Mesenchymal stem cell (in vitro differentiated cells and primary cell): ENCODE measurements at regions not wholly inside any gene's neighbourhood (a gene's known extent, or its start where the extent isn't known, plus 50 kb on each side); places are given as distances from the start of the nearest gene placed in this dataset.
A peak's percentile ranks its signal among the peaks of the same experiment; 100 is the strongest.

Source experiments
- DNase-seq: peaks from one replicate; pipeline ENCODE4 v3.0.0-alpha.2; 2013
- H2AFZ ChIP-seq: one replicate; pipeline ENCODE4 v1.6.1; 2013; ENCODE audit warnings: low read depth, mild to moderate bottlenecking, control low read depth, inconsistent platforms, low read length, moderate library complexity
- H2AK5ac ChIP-seq: 2 replicates; pipeline ENCODE4 v1.6.1; 2013; ENCODE audit warnings: low read length, moderate library complexity, mild to moderate bottlenecking, inconsistent platforms; ENCODE audit not compliant: severe bottlenecking
- H2BK120ac ChIP-seq: one replicate; pipeline ENCODE4 v1.6.1; 2013; ENCODE audit warnings: low read depth, mild to moderate bottlenecking, inconsistent platforms, low read length, moderate library complexity
- H2BK12ac ChIP-seq, 2 experiments: one replicate each; pipeline ENCODE4 v1.6.1; 2013; ENCODE audit warnings: inconsistent platforms in 2 of 2, low read length in 2 of 2, mild to moderate bottlenecking in 2 of 2, moderate library complexity in 2 of 2, control low read depth in 1 of 2
- H2BK15ac ChIP-seq: one replicate; pipeline ENCODE4 v1.6.1; 2013; ENCODE audit warnings: mild to moderate bottlenecking, low read depth, inconsistent platforms; ENCODE audit not compliant: poor library complexity, severe bottlenecking
- H2BK5ac ChIP-seq: 2 replicates; pipeline ENCODE4 v1.6.1; 2013; ENCODE audit warnings: low read depth, mild to moderate bottlenecking, low read length, control low read depth, inconsistent platforms; ENCODE audit not compliant: poor library complexity, severe bottlenecking
- H3K14ac ChIP-seq, 2 experiments: one replicate each; pipeline ENCODE4 v1.6.1; 2013; ENCODE audit warnings: inconsistent platforms in 2 of 2, low read length in 2 of 2, control low read depth in 1 of 2, mild to moderate bottlenecking in 1 of 2, moderate library complexity in 1 of 2
- H3K18ac ChIP-seq, 2 experiments: one replicate each; pipeline ENCODE4 v1.6.1; 2013; ENCODE audit warnings: inconsistent platforms in 2 of 2, low read length in 2 of 2, control low read depth in 1 of 2, low read depth in 1 of 2, mild to moderate bottlenecking in 1 of 2
- H3K23ac ChIP-seq, 2 experiments: one replicate each; pipeline ENCODE4 v1.6.1; 2013; ENCODE audit warnings: inconsistent platforms in 2 of 2, low read length in 2 of 2, mild to moderate bottlenecking in 2 of 2, moderate library complexity in 2 of 2, control low read depth in 1 of 2
- H3K27ac ChIP-seq: 2 replicates; pipeline ENCODE4 v1.5.1; 2013; ENCODE audit warnings: mild to moderate bottlenecking, moderate library complexity, low read length, control low read depth, inconsistent platforms; ENCODE audit not compliant: poor library complexity, severe bottlenecking
- H3K27me3 ChIP-seq, 2 experiments: 2 replicates each; pipeline versions ENCODE4 v1.6.1 to v1.7.0; 2013; ENCODE audit warnings: low read length in 2 of 2, mild to moderate bottlenecking in 2 of 2, moderate library complexity in 2 of 2, control low read depth in 1 of 2, inconsistent platforms in 1 of 2; ENCODE audit not compliant: control insufficient read depth in 1 of 2, insufficient read depth in 1 of 2
- H3K36me3 ChIP-seq, 2 experiments: 2 replicates each; pipeline versions ENCODE4 v1.6.1 to v1.7.0; 2013; ENCODE audit warnings: low read length in 2 of 2, control low read depth in 1 of 2, inconsistent platforms in 1 of 2, low read depth in 1 of 2, mild to moderate bottlenecking in 1 of 2; ENCODE audit not compliant: insufficient read depth in 2 of 2, control insufficient read depth in 1 of 2
- H3K4ac ChIP-seq, 2 experiments: one replicate each; pipeline ENCODE4 v1.6.1; 2013; ENCODE audit warnings: inconsistent platforms in 2 of 2, low read length in 2 of 2, mild to moderate bottlenecking in 2 of 2, moderate library complexity in 2 of 2, control low read depth in 1 of 2, low read depth in 1 of 2
- H3K4me1 ChIP-seq: 2 replicates; pipeline ENCODE4 v1.6.1; 2013; ENCODE audit warnings: low read depth, low read length, control low read depth; ENCODE audit not compliant: control insufficient read depth, insufficient read depth
- H3K4me2 ChIP-seq: 2 replicates; pipeline ENCODE4 v1.6.1; 2013; ENCODE audit warnings: low read length, mild to moderate bottlenecking, inconsistent platforms; ENCODE audit not compliant: poor library complexity, severe bottlenecking
- H3K4me3 ChIP-seq, 2 experiments: 2 replicates each; pipeline versions ENCODE4 v1.5.1 to v1.7.0; 2013; ENCODE audit warnings: low read length in 2 of 2, mild to moderate bottlenecking in 2 of 2, control low read depth in 1 of 2, low read depth in 1 of 2; ENCODE audit not compliant: insufficient read depth in 1 of 2
- H3K79me1 ChIP-seq: replicated peaks from 2 replicates; pipeline ENCODE4 v1.6.1; 2013; ENCODE audit warnings: mild to moderate bottlenecking, control low read depth, low read length, inconsistent platforms; ENCODE audit not compliant: poor library complexity, severe bottlenecking
- H3K9ac ChIP-seq: 2 replicates; pipeline ENCODE4 v1.7.0; 2013; ENCODE audit warnings: mild to moderate bottlenecking, low read length, moderate library complexity
- H3K9me3 ChIP-seq: 2 replicates; pipeline ENCODE4 v1.7.0; 2013; ENCODE audit warnings: mild to moderate bottlenecking, low read length; ENCODE audit not compliant: control insufficient read depth
- H4K8ac ChIP-seq: one replicate; pipeline ENCODE4 v1.6.1; 2013; ENCODE audit warnings: inconsistent platforms, mild to moderate bottlenecking, low read length, moderate library complexity
- H4K91ac ChIP-seq: one replicate; pipeline ENCODE4 v1.6.1; 2013; ENCODE audit warnings: mild to moderate bottlenecking, low read length, inconsistent platforms
- WGBS: methylation state at CpG from one replicate; pipeline ENCODE4 v1.1.7; 2013; ENCODE audit warnings: mixed read lengths; 5-methylcytosine and 5-hydroxymethylcytosine counted together

DNA sequence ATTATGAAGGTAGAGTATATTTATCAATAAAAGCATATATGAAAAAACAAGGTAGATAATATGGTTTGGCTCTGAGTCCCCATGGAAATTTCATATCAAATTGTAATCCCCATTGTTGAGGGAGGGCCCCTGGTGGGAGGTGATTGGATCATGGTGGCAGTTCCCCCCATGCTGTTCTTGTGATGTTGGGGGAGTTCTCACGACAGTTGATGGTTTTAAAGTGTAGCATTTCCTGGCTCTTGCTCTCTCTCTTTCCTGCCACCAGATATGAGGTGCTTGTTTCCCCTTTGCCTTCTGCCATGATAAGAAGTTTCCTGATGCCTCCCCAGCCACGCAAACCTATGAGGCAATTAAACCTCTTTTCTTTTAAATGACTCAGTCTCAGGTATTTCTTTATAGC lies 260.4 kb downstream of the PPARGC1A start:
- H3K36me3 ChIP-seq = no peaks in the 10 kb centered on the region
- no peak overlapping the region for H3K9ac ChIP-seq
- no peak overlapping the region for H2BK5ac ChIP-seq
- no peaks in the 10 kb centered on the region for H3K4me1 ChIP-seq
- no peak overlapping the region for H3K18ac ChIP-seq
- H3K4ac ChIP-seq = no peak overlapping the region
- no peaks in the 10 kb centered on the region for H3K79me1 ChIP-seq
- H3K9me3 ChIP-seq = peaks cover 6% of the 10 kb centered on the region
- no peak overlapping the region for H4K8ac ChIP-seq
- H2AFZ ChIP-seq = no peak overlapping the region
- no peak overlapping the region for H4K91ac ChIP-seq
- WGBS = 50% methylated on average over 1 of the region's 2 CpGs
- no peak overlapping the region for H3K27ac ChIP-seq
- no peaks in the 10 kb centered on the region for H3K27me3 ChIP-seq
- H3K4me2 ChIP-seq = no peak overlapping the region
- no peak overlapping the region for H2AK5ac ChIP-seq
- no peak overlapping the region for H2BK15ac ChIP-seq
- H2BK12ac ChIP-seq = no peak overlapping the region
- no peak overlapping the region for H3K4me3 ChIP-seq
- no peak overlapping the region for H2BK120ac ChIP-seq
- no peak for DNase-seq
- H3K14ac ChIP-seq = no peak overlapping the region
- H3K23ac ChIP-seq = no peak overlapping the region

DNA sequence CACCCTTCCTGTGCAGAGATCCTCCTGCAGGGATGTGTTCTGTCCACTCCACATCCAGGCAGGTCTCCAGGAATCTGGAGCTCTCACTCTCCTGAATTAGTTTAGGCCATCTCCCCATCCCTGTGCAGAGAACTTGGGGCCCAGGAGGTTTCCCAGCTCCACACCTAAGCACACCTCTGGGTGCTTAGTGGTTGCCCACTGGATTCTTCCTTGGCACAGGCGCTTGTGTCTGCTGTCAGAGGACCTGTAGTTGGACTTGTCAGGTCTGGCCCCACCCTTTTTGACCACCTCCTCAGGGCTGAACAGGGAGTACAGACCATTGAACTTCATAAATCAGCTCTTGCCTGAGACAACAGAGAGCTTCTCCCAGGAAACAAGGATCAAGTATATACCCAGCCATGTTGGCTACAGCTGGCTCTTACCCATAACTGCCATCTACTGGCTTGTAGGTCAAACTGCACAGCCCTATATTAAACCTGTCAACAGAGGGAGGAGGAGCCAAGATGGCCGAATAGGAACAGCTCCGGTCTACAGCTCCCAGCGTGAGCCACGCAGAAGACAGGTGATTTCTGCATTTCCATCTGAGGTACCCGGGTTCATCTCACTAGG lies 275.5 kb downstream of the PPARGC1A start:
- H3K27ac ChIP-seq = no peak overlapping the region
- no peak overlapping the region for H3K18ac ChIP-seq
- H3K9ac ChIP-seq = no peak overlapping the region
- H2BK15ac ChIP-seq = no peak overlapping the region
- DNase-seq = peak; percentile 18
- no peak overlapping the region for H2BK12ac ChIP-seq
- H3K4me1 ChIP-seq = no peaks in the 10 kb centered on the region
- H3K4me2 ChIP-seq = no peak overlapping the region
- H3K36me3 ChIP-seq = no peaks in the 10 kb centered on the region
- no peak overlapping the region for H2AK5ac ChIP-seq
- no peak overlapping the region for H2BK5ac ChIP-seq
- no peak overlapping the region for H2BK120ac ChIP-seq
- H3K9me3 ChIP-seq = no peaks in the 10 kb centered on the region
- no peaks in the 10 kb centered on the region for H3K27me3 ChIP-seq
- peak overlapping the region; percentile 41 for H4K8ac ChIP-seq
- H3K23ac ChIP-seq = no peak overlapping the region
- H3K79me1 ChIP-seq = no peaks in the 10 kb centered on the region
- no peak overlapping the region for H4K91ac ChIP-seq
- no peak overlapping the region for H3K4ac ChIP-seq
- H3K4me3 ChIP-seq = no peak overlapping the region
- no peak overlapping the region for H2AFZ ChIP-seq
- H3K14ac ChIP-seq = no peak overlapping the region
- WGBS = 82% methylated on average over 1 of the region's 6 CpGs

DNA sequence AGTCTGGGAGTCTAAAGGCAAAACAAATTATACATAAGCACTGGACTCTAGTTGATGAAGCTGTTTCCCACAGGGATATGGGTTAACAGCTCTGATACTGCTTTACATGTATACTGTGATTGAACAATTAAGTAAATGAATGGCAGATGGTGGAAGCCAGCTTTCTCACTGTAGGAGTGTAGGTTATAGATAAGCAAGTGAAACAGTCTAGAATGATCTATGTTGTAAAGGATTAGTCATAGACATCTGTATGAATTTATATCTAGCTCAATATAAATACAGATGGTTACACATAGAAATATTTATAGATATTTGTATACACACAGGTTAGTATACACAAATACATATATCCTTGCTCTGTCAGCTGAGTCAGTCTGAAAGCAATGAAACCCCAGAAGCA lies 276.1 kb downstream of the PPARGC1A start:
- H3K4me2 ChIP-seq = no peak overlapping the region
- H2BK120ac ChIP-seq = no peak overlapping the region
- H3K4me1 ChIP-seq = no peaks in the 10 kb centered on the region
- no peak overlapping the region for H3K18ac ChIP-seq
- DNase-seq = no peak
- no peak overlapping the region for H3K4me3 ChIP-seq
- H3K9me3 ChIP-seq = no peaks in the 10 kb centered on the region
- H2BK5ac ChIP-seq = no peak overlapping the region
- H3K27ac ChIP-seq = no peak overlapping the region
- no peak overlapping the region for H3K14ac ChIP-seq
- H3K36me3 ChIP-seq = no peaks in the 10 kb centered on the region
- H3K9ac ChIP-seq = no peak overlapping the region
- no peak overlapping the region for H2AK5ac ChIP-seq
- H3K27me3 ChIP-seq = no peaks in the 10 kb centered on the region
- no peak overlapping the region for H2AFZ ChIP-seq
- H3K79me1 ChIP-seq = no peaks in the 10 kb centered on the region
- H3K23ac ChIP-seq = no peak overlapping the region
- no peak overlapping the region for H3K4ac ChIP-seq
- no peak overlapping the region for H2BK15ac ChIP-seq
- no peak overlapping the region for H4K91ac ChIP-seq
- H4K8ac ChIP-seq = no peak overlapping the region
- H2BK12ac ChIP-seq = no peak overlapping the region

DNA sequence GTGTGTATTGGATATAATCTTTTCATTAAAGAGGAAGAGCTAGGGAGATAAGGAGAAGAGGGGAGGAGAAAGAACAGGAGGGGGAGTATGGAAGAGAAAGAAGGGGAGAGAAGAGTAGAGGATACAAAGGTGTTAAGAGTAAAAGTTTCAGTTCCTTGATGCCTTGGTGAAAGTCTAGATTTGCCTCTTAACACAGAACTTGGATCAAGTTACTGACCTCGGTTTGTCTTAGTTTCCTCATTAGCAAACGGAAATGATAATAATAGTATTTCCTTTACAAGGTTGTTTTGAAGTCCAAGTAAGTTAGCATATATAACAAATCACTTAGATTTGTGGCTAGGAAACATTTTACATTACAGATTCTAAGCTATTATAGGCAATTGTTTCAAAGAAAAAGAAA lies 287.1 kb downstream of the PPARGC1A start:
- no peak overlapping the region for H3K9ac ChIP-seq
- H2AFZ ChIP-seq = no peak overlapping the region
- H2BK15ac ChIP-seq = no peak overlapping the region
- no peaks in the 10 kb centered on the region for H3K79me1 ChIP-seq
- H3K14ac ChIP-seq = no peak overlapping the region
- no peaks in the 10 kb centered on the region for H3K27me3 ChIP-seq
- no peak overlapping the region for H3K18ac ChIP-seq
- no peak overlapping the region for H4K91ac ChIP-seq
- DNase-seq = no peak
- no peak overlapping the region for H2BK120ac ChIP-seq
- H3K9me3 ChIP-seq = no peaks in the 10 kb centered on the region
- H2AK5ac ChIP-seq = no peak overlapping the region
- H2BK12ac ChIP-seq = no peak overlapping the region
- no peaks in the 10 kb centered on the region for H3K36me3 ChIP-seq
- H3K23ac ChIP-seq = no peak overlapping the region
- H3K4ac ChIP-seq = no peak overlapping the region
- H3K27ac ChIP-seq = no peak overlapping the region
- no peak overlapping the region for H2BK5ac ChIP-seq
- H4K8ac ChIP-seq = no peak overlapping the region
- WGBS = no CpG with 5 or more reads among the region's 2 CpGs
- no peak overlapping the region for H3K4me2 ChIP-seq
- no peaks in the 10 kb centered on the region for H3K4me1 ChIP-seq
- H3K4me3 ChIP-seq = no peak overlapping the region
